ENCODE measurements at regions not wholly inside any gene's neighbourhood (a gene's known extent, or its start where the extent isn't known, plus 50 kb on each side); places are given as distances from the start of the nearest gene placed in this dataset.

GRCh38 chr12:28811457-28811856 is 337.6 kb upstream of the FAR2 start:
- POLR2A ChIA-PET: no interaction called here
- DNase-seq (ENCODE audit: extremely low spot score): no peak
- CTCF ChIA-PET: no interaction called here
- TF ChIP-seq LEF1 (IDR thresholded peaks at IDR 0.05; ENCODE audit: borderline replicate concordance) (no peak), BHLHE40 (IDR thresholded peaks at IDR 0.05; ENCODE audit: borderline replicate concordance) (no peak), ZNF384 (IDR thresholded peaks at IDR 0.05) (no peak), HDGF (IDR thresholded peaks at IDR 0.05; ENCODE audit: borderline replicate concordance) (no peak), FOXK2 (IDR thresholded peaks at IDR 0.05) (no peak), L3MBTL2 (conservative IDR thresholded peaks at IDR 0.05) (no peak), SUZ12 (IDR thresholded peaks at IDR 0.05) (no peak), ARNT (IDR thresholded peaks at IDR 0.05) (no peak), FOXM1 (IDR thresholded peaks at IDR 0.05; ENCODE audit: borderline replicate concordance) (no peak), TARDBP (IDR thresholded peaks at IDR 0.05) (no peak), ELF4 (IDR thresholded peaks at IDR 0.05) (no peak), FOXA1 (IDR thresholded peaks at IDR 0.05) (no peak), CTBP1 (IDR thresholded peaks at IDR 0.05; ENCODE audit: borderline replicate concordance) (no peak), PKNOX1 (IDR thresholded peaks at IDR 0.05) (no peak), SP1 (IDR thresholded peaks at IDR 0.05) (no peak), NFRKB (IDR thresholded peaks at IDR 0.05) (no peak)

- DNase-seq (ENCODE audit: extremely low spot score): no peak
- ChIA-PET POLR2A (no interaction called here), CTCF (no interaction called here)
- no peak for TF ChIP-seq L3MBTL2 (conservative IDR thresholded peaks at IDR 0.05)
- no peak for TF ChIP-seq SUZ12 (IDR thresholded peaks at IDR 0.05)
- TF ChIP-seq SP1 (IDR thresholded peaks at IDR 0.05): no peak
- TF ChIP-seq CTBP1 (IDR thresholded peaks at IDR 0.05; ENCODE audit: borderline replicate concordance): no peak
- no peak for TF ChIP-seq NFRKB (IDR thresholded peaks at IDR 0.05)
- TF ChIP-seq BHLHE40 (IDR thresholded peaks at IDR 0.05; ENCODE audit: borderline replicate concordance): no peak
- TF ChIP-seq FOXK2 (IDR thresholded peaks at IDR 0.05): no peak
- TF ChIP-seq LEF1 (IDR thresholded peaks at IDR 0.05; ENCODE audit: borderline replicate concordance): no peak
- TF ChIP-seq ELF4 (IDR thresholded peaks at IDR 0.05): no peak
- no peak for TF ChIP-seq TARDBP (IDR thresholded peaks at IDR 0.05)
- TF ChIP-seq FOXA1 (IDR thresholded peaks at IDR 0.05): no peak
- no peak for TF ChIP-seq ZNF384 (IDR thresholded peaks at IDR 0.05)
- TF ChIP-seq FOXM1 (IDR thresholded peaks at IDR 0.05; ENCODE audit: borderline replicate concordance): no peak
- TF ChIP-seq ARNT (IDR thresholded peaks at IDR 0.05): no peak
- TF ChIP-seq HDGF (IDR thresholded peaks at IDR 0.05; ENCODE audit: borderline replicate concordance): no peak
- no peak for TF ChIP-seq PKNOX1 (IDR thresholded peaks at IDR 0.05)
Observed at GRCh38 chr12:28814246-28814645, 334.8 kb upstream of the FAR2 start.

- DNase-seq (ENCODE audit: extremely low spot score): no peak
- POLR2A ChIA-PET: no interaction called here
- no peak for TF ChIP-seq TARDBP (IDR thresholded peaks at IDR 0.05)
- no peak for TF ChIP-seq LEF1 (IDR thresholded peaks at IDR 0.05; ENCODE audit: borderline replicate concordance)
- TF ChIP-seq SUZ12 (IDR thresholded peaks at IDR 0.05): no peak
- no peak for TF ChIP-seq ZNF384 (IDR thresholded peaks at IDR 0.05)
- TF ChIP-seq SP1 (IDR thresholded peaks at IDR 0.05): no peak
- TF ChIP-seq FOXM1 (IDR thresholded peaks at IDR 0.05; ENCODE audit: borderline replicate concordance): no peak
- TF ChIP-seq HDGF (IDR thresholded peaks at IDR 0.05; ENCODE audit: borderline replicate concordance): no peak
- no peak for TF ChIP-seq BHLHE40 (IDR thresholded peaks at IDR 0.05; ENCODE audit: borderline replicate concordance)
- no peak for TF ChIP-seq ARNT (IDR thresholded peaks at IDR 0.05)
- no peak for TF ChIP-seq L3MBTL2 (conservative IDR thresholded peaks at IDR 0.05)
- TF ChIP-seq NFRKB (IDR thresholded peaks at IDR 0.05): no peak
- TF ChIP-seq PKNOX1 (IDR thresholded peaks at IDR 0.05): no peak
- no peak for TF ChIP-seq FOXA1 (IDR thresholded peaks at IDR 0.05)
- TF ChIP-seq FOXK2 (IDR thresholded peaks at IDR 0.05): no peak
- no peak for TF ChIP-seq ELF4 (IDR thresholded peaks at IDR 0.05)
- no peak for TF ChIP-seq CTBP1 (IDR thresholded peaks at IDR 0.05; ENCODE audit: borderline replicate concordance)
- CTCF ChIA-PET: interaction anchor here (1.4 kb wide), 1 partner anchor 9 kb away, joined by 3 read pairs; no protein-coding TSS in a partner anchor
Observed at GRCh38 chr12:28817524-28817923, 331.6 kb upstream of the FAR2 start.

DNA sequence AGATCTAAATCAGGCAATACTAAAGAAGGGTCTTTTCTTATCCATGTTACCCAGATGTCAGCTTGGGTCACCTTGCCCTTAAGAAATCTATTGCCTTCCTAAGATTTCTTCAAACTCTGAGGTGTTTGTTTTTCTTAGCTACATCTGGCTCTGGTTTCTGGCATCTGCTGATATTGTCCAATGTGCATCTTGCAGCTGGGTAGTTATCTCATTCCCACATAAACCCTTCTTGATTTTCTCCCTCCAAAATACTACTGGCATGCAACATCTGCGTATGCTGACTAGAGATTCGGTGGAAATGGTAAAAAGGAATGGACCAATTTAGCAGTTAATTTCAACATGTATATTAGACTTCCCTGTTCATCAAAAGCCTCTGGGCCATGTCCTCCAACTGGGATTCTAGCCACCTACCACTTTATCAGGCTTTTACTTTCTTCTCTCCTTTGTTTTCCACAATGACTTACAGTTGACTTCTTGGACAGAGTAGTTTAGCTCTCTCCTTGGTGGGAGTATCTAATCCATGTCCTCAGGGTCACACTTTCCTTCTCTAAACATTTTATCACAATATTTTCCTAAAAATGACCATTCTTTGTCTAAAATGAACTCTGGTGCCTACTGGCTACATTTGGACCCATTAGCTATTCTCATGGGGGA is 324.8 kb upstream of the FAR2 start:
- POLR2A ChIA-PET: no interaction called here
- no peak for DNase-seq (ENCODE audit: extremely low spot score)
- TF ChIP-seq ZNF384 (IDR thresholded peaks at IDR 0.05) (no peak), TARDBP (IDR thresholded peaks at IDR 0.05) (no peak), FOXM1 (IDR thresholded peaks at IDR 0.05; ENCODE audit: borderline replicate concordance) (no peak), PKNOX1 (IDR thresholded peaks at IDR 0.05) (no peak), HDGF (IDR thresholded peaks at IDR 0.05; ENCODE audit: borderline replicate concordance) (no peak), ARNT (IDR thresholded peaks at IDR 0.05) (no peak), FOXK2 (IDR thresholded peaks at IDR 0.05) (no peak), LEF1 (IDR thresholded peaks at IDR 0.05; ENCODE audit: borderline replicate concordance) (no peak), L3MBTL2 (conservative IDR thresholded peaks at IDR 0.05) (no peak), CTBP1 (IDR thresholded peaks at IDR 0.05; ENCODE audit: borderline replicate concordance) (no peak), SUZ12 (IDR thresholded peaks at IDR 0.05) (no peak), SP1 (IDR thresholded peaks at IDR 0.05) (no peak), FOXA1 (IDR thresholded peaks at IDR 0.05) (no peak), NFRKB (IDR thresholded peaks at IDR 0.05) (no peak), ELF4 (IDR thresholded peaks at IDR 0.05) (no peak), BHLHE40 (IDR thresholded peaks at IDR 0.05; ENCODE audit: borderline replicate concordance) (no peak)
- CTCF ChIA-PET: no interaction called here

- ChIA-PET CTCF (interaction anchor here (0.6 kb wide), 1 partner anchor 647 kb away, joined by 3 read pairs; no protein-coding TSS in a partner anchor), POLR2A (no interaction called here)
- no peak for TF ChIP-seq L3MBTL2 (conservative IDR thresholded peaks at IDR 0.05)
- no peak for DNase-seq (ENCODE audit: extremely low spot score)
Observed at GRCh38 chr12:28824849-28825248, 324.2 kb upstream of the FAR2 start.
